A673 (cell line): ENCODE measurements at regions not wholly inside any gene's neighbourhood (a gene's known extent, or its start where the extent isn't known, plus 50 kb on each side); places are given as distances from the start of the nearest gene placed in this dataset.

Source experiments
- BruUV-seq: library from RNA; stranded (reverse); fragments of 400-500 nt; replicated peaks from 2 replicates; lab custom pipeline; 2021; lab: Mats Ljungman, UMichigan
- CTCF ChIA-PET: fragments of 300-600 bp; sonication (Branson Sonifier 250); formaldehyde crosslinking; loops from one replicate; lab custom pipeline; 2022; ENCODE audit warnings: antibody characterized with exemption; lab: Charles Lee
- POLR2A ChIA-PET: fragments of 300-600 bp; sonication (Branson Sonifier 250); formaldehyde crosslinking; loops from one replicate; lab custom pipeline; 2022; ENCODE audit warnings: antibody characterized with exemption; ENCODE audit not compliant: low non-redundant PET; lab: Charles Lee
- DNase-seq: peaks from one replicate; pipeline ENCODE4 v3.0.0-alpha.2; 2015; ENCODE audit warnings: low spot score
- H3K27ac ChIP-seq: fragments of 200-600 bp; sonication (generic); 2 replicates; pipeline ENCODE4 v1.5.1; 2016; ENCODE audit warnings: mixed run types, low read depth, mild to moderate bottlenecking, mixed read lengths, antibody characterized with exemption, low read length; ENCODE audit not compliant: poor library complexity, severe bottlenecking
- H3K27me3 ChIP-seq: fragments of 200-600 bp; sonication (generic); replicated peaks from 2 replicates; pipeline ENCODE4 v1.6.1; 2017; ENCODE audit warnings: mixed run types, low read depth, mild to moderate bottlenecking, mixed read lengths, antibody characterized with exemption, low read length; ENCODE audit not compliant: insufficient read depth, poor library complexity
- H3K36me3 ChIP-seq: fragments of 200-600 bp; sonication (generic); 2 replicates; pipeline ENCODE4 v1.6.1; 2016; ENCODE audit warnings: mixed run types, mild to moderate bottlenecking, mixed read lengths, antibody characterized with exemption, low read length; ENCODE audit not compliant: insufficient read depth, poor library complexity, severe bottlenecking
- H3K4me1 ChIP-seq: fragments of 200-600 bp; sonication (generic); 2 replicates; pipeline ENCODE4 v1.6.1; 2017; ENCODE audit warnings: mixed run types, mild to moderate bottlenecking, mixed read lengths, antibody characterized with exemption, low read length; ENCODE audit not compliant: insufficient read depth, poor library complexity, severe bottlenecking
- H3K4me3 ChIP-seq: fragments of 200-600 bp; sonication (generic); 2 replicates; pipeline ENCODE4 v1.5.1; 2016; ENCODE audit warnings: low read depth, mixed run types, mild to moderate bottlenecking, mixed read lengths, low read length; ENCODE audit not compliant: poor library complexity, severe bottlenecking
- H3K9me3 ChIP-seq: fragments of 200-600 bp; sonication (generic); 2 replicates; pipeline ENCODE4 v1.6.1; 2016; ENCODE audit warnings: mixed run types, low read depth, mild to moderate bottlenecking, mixed read lengths, antibody characterized with exemption, low read length; ENCODE audit not compliant: poor library complexity, severe bottlenecking
- EZH2 ChIP-seq: fragments of 200-600 bp; sonication (generic); IDR thresholded peaks from 2 replicates; pipeline ENCODE4 v1.6.1; 2017; ENCODE audit warnings: borderline replicate concordance, low read depth, mild to moderate bottlenecking, mixed read lengths, antibody characterized with exemption, low read length; ENCODE audit not compliant: poor library complexity, severe bottlenecking
- intact Hi-C: fragments of 100-400 bp; cut with micrococcal nuclease; formaldehyde crosslinking; loops from one replicate; pipeline ENCODE4 v1.10.0; 2022; ENCODE audit not compliant: unreplicated experiment
- TF ChIP-seq, protein P1 (sequence below): fragments of 300-800, 200-600 bp; sonication (generic); conservative IDR thresholded peaks from 2 replicates; pipeline ENCODE4 v1.5.1; 2017; ENCODE audit warnings: low read depth, mild to moderate bottlenecking, antibody characterized with exemption, low read length, moderate library complexity, mixed read lengths

DNA sequence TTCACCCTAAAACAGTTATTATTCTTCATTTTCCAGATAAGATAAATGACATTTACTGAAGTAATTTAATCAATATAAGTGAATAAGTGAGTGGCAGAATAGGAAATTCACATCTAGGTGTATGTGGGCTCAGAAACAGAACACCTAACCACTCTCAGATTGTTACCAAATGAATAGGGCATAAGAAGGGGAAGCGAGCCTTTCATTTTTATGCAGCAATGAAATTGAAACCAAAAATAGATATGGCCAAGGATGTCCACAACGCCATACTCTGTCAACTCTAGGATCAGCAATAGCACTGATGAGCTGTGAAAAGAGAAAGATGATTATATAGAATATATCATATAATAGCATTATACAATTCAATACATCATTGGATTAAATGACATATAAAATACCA is 398.1 kb upstream of the API5 start:
- H3K4me1 ChIP-seq = no peaks in the 10 kb centered on the region
- POLR2A ChIA-PET = no interaction called here
- no TSS peak for BruUV-seq
- no peak for DNase-seq
- intact Hi-C loops = no loop called here
- no peak overlapping the region for H3K4me3 ChIP-seq
- H3K27me3 ChIP-seq = no peaks in the 10 kb centered on the region
- CTCF ChIA-PET = no interaction called here
- no peak overlapping the region for H3K27ac ChIP-seq
- TF ChIP-seq EZH2 = no peak
- TF ChIP-seq, protein P1, sequence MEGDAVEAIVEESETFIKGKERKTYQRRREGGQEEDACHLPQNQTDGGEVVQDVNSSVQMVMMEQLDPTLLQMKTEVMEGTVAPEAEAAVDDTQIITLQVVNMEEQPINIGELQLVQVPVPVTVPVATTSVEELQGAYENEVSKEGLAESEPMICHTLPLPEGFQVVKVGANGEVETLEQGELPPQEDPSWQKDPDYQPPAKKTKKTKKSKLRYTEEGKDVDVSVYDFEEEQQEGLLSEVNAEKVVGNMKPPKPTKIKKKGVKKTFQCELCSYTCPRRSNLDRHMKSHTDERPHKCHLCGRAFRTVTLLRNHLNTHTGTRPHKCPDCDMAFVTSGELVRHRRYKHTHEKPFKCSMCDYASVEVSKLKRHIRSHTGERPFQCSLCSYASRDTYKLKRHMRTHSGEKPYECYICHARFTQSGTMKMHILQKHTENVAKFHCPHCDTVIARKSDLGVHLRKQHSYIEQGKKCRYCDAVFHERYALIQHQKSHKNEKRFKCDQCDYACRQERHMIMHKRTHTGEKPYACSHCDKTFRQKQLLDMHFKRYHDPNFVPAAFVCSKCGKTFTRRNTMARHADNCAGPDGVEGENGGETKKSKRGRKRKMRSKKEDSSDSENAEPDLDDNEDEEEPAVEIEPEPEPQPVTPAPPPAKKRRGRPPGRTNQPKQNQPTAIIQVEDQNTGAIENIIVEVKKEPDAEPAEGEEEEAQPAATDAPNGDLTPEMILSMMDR = no peak
- H3K36me3 ChIP-seq = no peaks in the 10 kb centered on the region
- H3K9me3 ChIP-seq = peaks cover 12% of the 10 kb centered on the region

DNA sequence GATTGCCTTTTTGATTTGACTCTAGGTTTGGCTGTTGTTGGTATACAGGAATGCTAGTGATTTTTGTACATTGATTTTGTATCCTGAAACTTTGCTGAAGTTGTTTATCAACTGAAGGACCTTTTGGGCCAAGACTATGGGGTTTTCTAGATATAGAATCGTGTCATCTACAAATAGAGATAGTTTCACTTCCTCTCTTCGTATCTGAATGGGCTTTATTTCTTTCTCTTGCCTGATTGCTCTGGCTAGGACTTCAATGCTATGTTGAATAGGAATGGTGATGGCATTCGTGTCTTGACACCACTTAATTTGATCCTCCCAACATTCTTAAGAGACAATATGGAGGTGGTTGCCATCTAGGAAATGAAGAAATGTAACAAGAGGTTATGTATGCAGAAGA is 388.1 kb upstream of the API5 start:
- DNase-seq = no peak
- no peaks in the 10 kb centered on the region for H3K27me3 ChIP-seq
- TF ChIP-seq EZH2 = no peak
- TF ChIP-seq, protein P1 = no peak
- intact Hi-C loops = no loop called here
- H3K4me3 ChIP-seq = no peak overlapping the region
- CTCF ChIA-PET = no interaction called here
- no peaks in the 10 kb centered on the region for H3K9me3 ChIP-seq
- POLR2A ChIA-PET = no interaction called here
- no peak overlapping the region for H3K27ac ChIP-seq
- no peaks in the 10 kb centered on the region for H3K36me3 ChIP-seq
- BruUV-seq = no TSS peak
- H3K4me1 ChIP-seq = no peaks in the 10 kb centered on the region

DNA sequence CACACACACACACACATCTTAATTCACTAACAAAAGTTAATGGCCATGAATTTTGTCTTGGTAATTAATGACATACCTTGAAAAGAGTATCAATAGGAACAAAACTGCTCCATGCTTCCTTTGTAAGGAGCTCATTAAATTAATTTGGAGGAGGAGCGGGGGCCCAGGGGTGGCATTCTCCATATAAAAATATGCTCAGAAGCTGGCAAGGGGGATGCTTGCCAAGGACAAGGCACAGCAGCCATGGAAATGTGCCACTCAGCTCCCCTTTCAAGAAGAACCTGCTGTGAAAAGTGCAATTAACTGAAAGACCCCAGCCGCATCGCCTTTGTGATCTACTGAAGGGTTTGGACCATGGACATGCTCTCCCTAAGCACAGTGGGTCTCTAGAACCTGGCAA is 385.9 kb upstream of the API5 start:
- Histone ChIP-seq H3K27me3 (no peaks in the 10 kb centered on the region), H3K27ac (no peak overlapping the region), H3K36me3 (no peaks in the 10 kb centered on the region), H3K9me3 (no peaks in the 10 kb centered on the region), H3K4me1 (no peaks in the 10 kb centered on the region), H3K4me3 (no peak overlapping the region)
- ChIA-PET CTCF (no interaction called here), POLR2A (interaction anchor here (0.6 kb wide), 1 partner anchor 35 kb away, joined by 3 read pairs; no protein-coding TSS in a partner anchor)
- BruUV-seq = no TSS peak
- intact Hi-C loops = no loop called here
- DNase-seq = no peak
- no peak for TF ChIP-seq EZH2
- TF ChIP-seq, protein P1 = no peak
